Endothelial cell of umbilical vein (primary cell): ENCODE measurements at regions not wholly inside any gene's neighbourhood (a gene's known extent, or its start where the extent isn't known, plus 50 kb on each side); places are given as distances from the start of the nearest gene placed in this dataset.

Experiments used
- BruUV-seq: library from RNA; stranded (reverse); fragments of 400-500 nt; replicated peaks from 2 replicates; lab custom pipeline; 2021; lab: Mats Ljungman, UMichigan
- CTCF ChIA-PET: fragments of 300-600, 350-600 bp; sonication (Branson Sonifier 250); formaldehyde crosslinking; loops from one replicate; lab custom pipeline; 2021; ENCODE audit warnings: antibody characterized with exemption, inconsistent platforms; lab: Charles Lee
- POLR2A ChIA-PET: fragments of 300-600, 350-600 bp; sonication (Branson Sonifier 250); formaldehyde crosslinking; loops from one replicate; lab custom pipeline; 2021; ENCODE audit warnings: antibody characterized with exemption, inconsistent platforms; lab: Charles Lee
- DNase-seq: peaks from one replicate; pipeline ENCODE4 v3.0.0-alpha.2; 2011; ENCODE audit warnings: low read depth, low spot score
- FAIRE-seq: peaks from 2 replicates; lab custom pipeline; 2011; peaks lifted over from hg19 to GRCh38; lab: Jason Lieb, UNC
- H2AFZ ChIP-seq: 2 replicates; pipeline ENCODE4 v1.6.0; 2012; ENCODE audit warnings: low read depth, low read length, control low read depth, inconsistent platforms
- H3K27ac ChIP-seq: 2 replicates; pipeline ENCODE4 v1.5.1; 2011; ENCODE audit warnings: low read depth, mild to moderate bottlenecking, control low read depth, low read length, moderate library complexity; ENCODE audit not compliant: insufficient read depth
- H3K27me3 ChIP-seq, 2 experiments: 2 replicates each; pipeline versions ENCODE4 v1.6.0 to v1.6.1; 2011; ENCODE audit warnings: low read length in 2 of 2, mixed read lengths in 1 of 2; ENCODE audit not compliant: control insufficient read depth in 2 of 2, insufficient read depth in 2 of 2
- H3K36me3 ChIP-seq, 2 experiments: 2 replicates in 1 of 2; 3 replicates in 1 of 2; pipeline ENCODE4 v1.5.1; 2011; ENCODE audit warnings: low read length in 2 of 2, mild to moderate bottlenecking in 1 of 2, moderate library complexity in 1 of 2; ENCODE audit not compliant: control insufficient read depth in 2 of 2, insufficient read depth in 2 of 2; ENCODE audit errors: extremely low read depth in 1 of 2
- H3K4me1 ChIP-seq: 3 replicates; pipeline ENCODE4 v1.5.1; 2011; ENCODE audit warnings: mild to moderate bottlenecking, low read length; ENCODE audit not compliant: control insufficient read depth, insufficient read depth; ENCODE audit errors: extremely low read depth
- H3K4me2 ChIP-seq: 2 replicates; pipeline ENCODE4 v1.6.1; 2011; ENCODE audit warnings: low read length, control low read depth, mixed read lengths; ENCODE audit not compliant: insufficient read depth
- H3K4me3 ChIP-seq, 3 experiments: fragments of 200-600 bp in 1 of 3; sonication (generic), shearing (Covaris generic) in 1 of 3; replicated peaks in 1 of 3; 2 replicates each; pipeline ENCODE4 v1.5.1; 2011 to 2016; ENCODE audit warnings: control low read depth in 3 of 3, low read length in 3 of 3, mild to moderate bottlenecking in 2 of 3, inconsistent platforms in 1 of 3, low read depth in 1 of 3, moderate library complexity in 1 of 3; ENCODE audit not compliant: insufficient read depth in 1 of 3
- H3K79me2 ChIP-seq: 2 replicates; pipeline ENCODE4 v1.6.0; 2012; ENCODE audit warnings: low read length, inconsistent platforms; ENCODE audit not compliant: control insufficient read depth, insufficient read depth
- H3K9ac ChIP-seq: replicated peaks from 2 replicates; pipeline ENCODE3; 2011; ENCODE audit warnings: low read length, control low read depth; ENCODE audit not compliant: insufficient read depth; ENCODE audit errors: extremely low read depth
- H3K9me1 ChIP-seq: replicated peaks from 3 replicates; pipeline ENCODE4 v1.6.0; 2011; ENCODE audit warnings: mild to moderate bottlenecking, low read length; ENCODE audit not compliant: control insufficient read depth, insufficient read depth; ENCODE audit errors: extremely low read depth
- H3K9me3 ChIP-seq: replicated peaks from 2 replicates; pipeline ENCODE4 v1.5.1; 2012; ENCODE audit warnings: low read length, inconsistent platforms; ENCODE audit not compliant: control insufficient read depth, insufficient read depth
- H4K20me1 ChIP-seq: replicated peaks from 2 replicates; pipeline ENCODE3; 2011; ENCODE audit warnings: mild to moderate bottlenecking, low read length; ENCODE audit not compliant: control insufficient read depth, insufficient read depth; ENCODE audit errors: extremely low read depth
- CTCF ChIP-seq, 2 donors: IDR thresholded peaks; 1 replicate in 1 of 2; 2 replicates in 1 of 2; pipeline ENCODE4 v1.5.1; 2011; ENCODE audit warnings: low read length in 2 of 2, mild to moderate bottlenecking in 2 of 2, moderate library complexity in 2 of 2, control low read depth in 1 of 2, inconsistent platforms in 1 of 2, low read depth in 1 of 2; ENCODE audit not compliant: insufficient read depth in 1 of 2; ENCODE audit errors: extremely low read depth in 1 of 2
- EZH2 ChIP-seq: IDR thresholded peaks from 2 replicates; pipeline ENCODE4 v1.6.1; 2012; ENCODE audit warnings: borderline replicate concordance, low read depth, mild to moderate bottlenecking, moderate library complexity, low read length, inconsistent platforms; ENCODE audit not compliant: severe bottlenecking
- FOS ChIP-seq: IDR thresholded peaks from 2 replicates; pipeline ENCODE4 v1.6.1; 2011; ENCODE audit warnings: mild to moderate bottlenecking, low read length, moderate library complexity, borderline replicate concordance; ENCODE audit not compliant: insufficient read depth
- GATA2 ChIP-seq: IDR thresholded peaks from 2 replicates; pipeline ENCODE4 v1.7.0; 2011; ENCODE audit warnings: low read depth, mild to moderate bottlenecking, moderate library complexity, mixed read lengths, low read length; ENCODE audit not compliant: insufficient read length, insufficient read depth
- JUN ChIP-seq: IDR thresholded peaks from 2 replicates; pipeline ENCODE4 v1.6.1; 2011; ENCODE audit warnings: borderline replicate concordance, low read depth; ENCODE audit not compliant: insufficient read length, insufficient read depth
- MAX ChIP-seq: IDR thresholded peaks from 2 replicates; pipeline ENCODE4 v1.6.1; 2011; ENCODE audit not compliant: insufficient read depth, insufficient read length
- MYC ChIP-seq: IDR thresholded peaks from one replicate; pipeline ENCODE4 v1.6.1; 2011; ENCODE audit warnings: mild to moderate bottlenecking, low read depth, low read length
- POLR2A ChIP-seq: IDR thresholded peaks from 2 replicates; pipeline ENCODE4 v1.6.1; 2012; ENCODE audit warnings: low read depth, mild to moderate bottlenecking, control low read depth, low read length
- POLR2AphosphoS5 ChIP-seq: IDR thresholded peaks from 2 replicates; pipeline ENCODE4 v1.6.1; 2012; ENCODE audit warnings: low read depth, mild to moderate bottlenecking, control low read depth, low read length, moderate library complexity; ENCODE audit not compliant: insufficient read depth
- dilution Hi-C: fragments of 300-500 bp; cut with MboI; formaldehyde crosslinking; loops from one replicate; pipeline ENCODE4 v1.15.0; 2019; ENCODE audit warnings: low sequenced_read_pairs; ENCODE audit not compliant: extremely low pct_ligation_motif_present
- intact Hi-C: fragments of 100-400 bp; cut with micrococcal nuclease; formaldehyde crosslinking; loops from one replicate; pipeline ENCODE4 v1.10.0; 2022

GRCh38 chrX:95995583-95995982, 689.1 kb upstream of the DIAPH2 start:
- H3K4me3 ChIP-seq = no peak overlapping the region
- H3K4me1 ChIP-seq = peaks cover 5% of the 10 kb centered on the region
- no peaks in the 10 kb centered on the region for H3K79me2 ChIP-seq
- no peak overlapping the region for H3K4me2 ChIP-seq
- no peak for FAIRE-seq
- DNase-seq = no peak
- dilution Hi-C loops (no loop called here), intact Hi-C loops (no loop called here)
- BruUV-seq = no TSS peak
- no peaks in the 10 kb centered on the region for H3K9me3 ChIP-seq
- no peak overlapping the region for H2AFZ ChIP-seq
- H3K9me1 ChIP-seq = no peaks in the 10 kb centered on the region
- H4K20me1 ChIP-seq = no peaks in the 10 kb centered on the region
- H3K36me3 ChIP-seq = no peaks in the 10 kb centered on the region
- TF ChIP-seq FOS (no peak), JUN (no peak), CTCF (IDR thresholded peaks at IDR 0.05; ENCODE audit: extremely low read depth in 1 of 2, insufficient read depth in 1 of 2, low read depth in 1 of 2, low read length in 2 of 2) (no peak), POLR2A (no peak), GATA2 (no peak), POLR2AphosphoS5 (no peak), MYC (no peak), EZH2 (no peak), MAX (no peak)
- no peak overlapping the region for H3K9ac ChIP-seq
- ChIA-PET POLR2A (no interaction called here), CTCF (no interaction called here)
- H3K27me3 ChIP-seq = no peaks in the 10 kb centered on the region
- no peak overlapping the region for H3K27ac ChIP-seq
